Loucy (cell line): ENCODE measurements at regions not wholly inside any gene's neighbourhood (a gene's known extent, or its start where the extent isn't known, plus 50 kb on each side); places are given as distances from the start of the nearest gene placed in this dataset.

Source experiments
- CTCF ChIP-seq: fragments of 200-600 bp; sonication (generic); conservative IDR thresholded peaks from 2 replicates; pipeline ENCODE4 v1.5.1; 2014; ENCODE audit warnings: mild to moderate bottlenecking, antibody characterized with exemption, low read length
- EZH2phosphoT487 ChIP-seq: fragments of 200-600 bp; IDR thresholded peaks from 2 replicates; pipeline ENCODE4 v1.6.1; 2018; ENCODE audit warnings: antibody characterized with exemption, mild to moderate bottlenecking, moderate library complexity, borderline replicate concordance

DNA sequence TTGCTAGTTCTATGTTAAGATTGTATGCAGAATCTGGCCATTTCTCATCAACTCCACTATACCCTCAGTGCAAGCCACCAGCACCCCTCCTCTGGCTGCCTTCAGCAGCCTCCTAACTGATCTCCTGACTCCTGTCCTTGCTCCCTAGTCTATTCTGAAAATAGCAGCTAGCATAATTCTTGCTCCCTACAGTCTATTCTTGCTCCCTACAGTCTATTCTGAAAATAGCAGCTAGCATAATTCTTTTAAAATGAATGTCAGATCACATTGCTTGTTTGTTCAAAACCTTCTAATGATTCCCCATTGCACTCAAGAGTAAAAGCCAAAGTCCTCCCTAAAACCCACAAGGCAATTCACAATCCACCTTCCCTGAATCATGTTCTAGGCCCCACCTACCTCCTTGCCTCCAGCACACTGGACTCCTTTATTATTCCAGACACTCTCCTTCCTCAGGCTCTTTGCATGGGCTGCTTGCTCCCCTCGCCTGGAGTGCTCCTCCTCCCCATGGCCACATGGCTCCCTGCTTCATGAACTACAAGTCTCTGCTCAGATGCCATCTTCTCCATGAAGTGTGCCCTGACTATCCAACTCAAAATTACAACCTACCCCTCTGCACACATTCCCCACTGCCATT, 164.2 kb upstream of the TNFAIP3 start:
- TF ChIP-seq CTCF (no peak), EZH2phosphoT487 (no peak)
